IMR-90 (cell line): ENCODE measurements at regions not wholly inside any gene's neighbourhood (a gene's known extent, or its start where the extent isn't known, plus 50 kb on each side); places are given as distances from the start of the nearest gene placed in this dataset.

Source experiments
- ATAC-seq: fragments of 200-7000 bp; cut with Tn5 transposase; 2 replicates; pipeline ENCODE4 v1.9.1; 2020; ENCODE audit warnings: low read depth, mild to moderate bottlenecking, moderate library complexity
- BruUV-seq: library from RNA; stranded (reverse); fragments of 400-500 nt; replicated peaks from 2 replicates; lab custom pipeline; 2021; lab: Mats Ljungman, UMichigan
- CTCF ChIA-PET: fragments of 300-600 bp; formaldehyde crosslinking; extraction: SDS; loops from one replicate; lab custom pipeline; 2021; ENCODE audit warnings: antibody characterized with exemption; lab: Yijun Ruan, JAX
- POLR2A ChIA-PET: fragments of 300-600 bp; sonication (Branson Sonifier 250); formaldehyde crosslinking; loops from one replicate; lab custom pipeline; 2022; ENCODE audit warnings: antibody characterized with exemption; ENCODE audit not compliant: unreplicated experiment; lab: Charles Lee
- DNase-seq: peaks from one replicate; pipeline ENCODE4 v3.0.0; 2013
- H2AFZ ChIP-seq: replicated peaks from 2 replicates; pipeline ENCODE3; 2013; ENCODE audit warnings: low read length, mild to moderate bottlenecking; ENCODE audit not compliant: poor library complexity
- H2AK5ac ChIP-seq: 2 replicates; pipeline ENCODE4 v1.6.1; 2013; ENCODE audit warnings: low read depth, low read length, inconsistent platforms
- H2AK9ac ChIP-seq: replicated peaks from 2 replicates; pipeline ENCODE3; 2013; ENCODE audit warnings: mild to moderate bottlenecking, low read depth, low read length, moderate library complexity; ENCODE audit not compliant: poor library complexity
- H2BK120ac ChIP-seq: 2 replicates; pipeline ENCODE4 v1.6.1; 2013; ENCODE audit warnings: low read depth, low read length, inconsistent platforms
- H2BK15ac ChIP-seq: 3 replicates; pipeline ENCODE4 v1.6.1; 2013; ENCODE audit warnings: low read depth, low read length, inconsistent platforms
- H2BK20ac ChIP-seq: 2 replicates; pipeline ENCODE4 v1.6.1; 2013; ENCODE audit warnings: low read depth, mild to moderate bottlenecking, inconsistent platforms, low read length, moderate library complexity
- H2BK5ac ChIP-seq: 2 replicates; pipeline ENCODE4 v1.6.1; 2013; ENCODE audit warnings: mild to moderate bottlenecking, low read depth, low read length, inconsistent platforms; ENCODE audit not compliant: poor library complexity, severe bottlenecking
- H3K14ac ChIP-seq: replicated peaks from 2 replicates; pipeline ENCODE4 v1.6.1; 2013; ENCODE audit warnings: low read depth, low read length, inconsistent platforms
- H3K18ac ChIP-seq: 2 replicates; pipeline ENCODE4 v1.6.1; 2013; ENCODE audit warnings: low read depth, low read length, control low read depth
- H3K23ac ChIP-seq: 2 replicates; pipeline ENCODE4 v1.6.1; 2013; ENCODE audit warnings: low read depth, low read length, inconsistent platforms
- H3K27ac ChIP-seq: 2 replicates; pipeline ENCODE4 v1.5.1; 2013; ENCODE audit warnings: mild to moderate bottlenecking, control low read depth, low read length; ENCODE audit not compliant: insufficient read depth
- H3K27me3 ChIP-seq: 2 replicates; pipeline ENCODE4 v1.6.1; 2013; ENCODE audit warnings: low read length; ENCODE audit not compliant: control insufficient read depth, insufficient read depth
- H3K36me3 ChIP-seq: 2 replicates; pipeline ENCODE4 v1.6.1; 2013; ENCODE audit warnings: low read length, mixed read lengths; ENCODE audit not compliant: control insufficient read depth, insufficient read depth
- H3K4ac ChIP-seq: 2 replicates; pipeline ENCODE4 v1.6.1; 2013; ENCODE audit warnings: low read depth, low read length, inconsistent platforms
- H3K4me1 ChIP-seq: 2 replicates; pipeline ENCODE4 v1.6.1; 2013; ENCODE audit warnings: low read length, mixed read lengths; ENCODE audit not compliant: control insufficient read depth, insufficient read depth
- H3K4me2 ChIP-seq: 2 replicates; pipeline ENCODE4 v1.6.1; 2013; ENCODE audit warnings: low read depth, mild to moderate bottlenecking, control low read depth, low read length, moderate library complexity
- H3K4me3 ChIP-seq: 2 replicates; pipeline ENCODE4 v1.5.1; 2013; ENCODE audit warnings: low read depth, mild to moderate bottlenecking, control low read depth, low read length, moderate library complexity; ENCODE audit not compliant: insufficient read depth
- H3K56ac ChIP-seq: 2 replicates; pipeline ENCODE4 v1.6.1; 2013; ENCODE audit warnings: low read length, inconsistent platforms; ENCODE audit not compliant: insufficient read depth; ENCODE audit errors: extremely low read depth
- H3K79me1 ChIP-seq, 2 experiments: 2 replicates each; pipeline ENCODE4 v1.6.1; 2013; ENCODE audit warnings: low read length in 2 of 2, inconsistent platforms in 1 of 2, low read depth in 1 of 2
- H3K9ac ChIP-seq: 2 replicates; pipeline ENCODE4 v1.6.1; 2013; ENCODE audit warnings: low read depth, low read length, control low read depth
- H3K9me1 ChIP-seq: 2 replicates; pipeline ENCODE4 v1.6.1; 2013; ENCODE audit warnings: low read length, inconsistent platforms; ENCODE audit not compliant: insufficient read depth
- H3K9me3 ChIP-seq: 2 replicates; pipeline ENCODE4 v1.6.1; 2013; ENCODE audit warnings: low read length; ENCODE audit not compliant: control insufficient read depth, insufficient read depth
- H4K20me1 ChIP-seq: 2 replicates; pipeline ENCODE4 v1.6.1; 2013; ENCODE audit warnings: low read length, inconsistent platforms; ENCODE audit not compliant: insufficient read depth
- H4K5ac ChIP-seq: 2 replicates; pipeline ENCODE4 v1.6.1; 2013; ENCODE audit warnings: mild to moderate bottlenecking, low read depth, low read length, control low read depth
- H4K8ac ChIP-seq, 2 experiments: 2 replicates each; pipeline ENCODE4 v1.6.1; 2013; ENCODE audit warnings: low read depth in 2 of 2, low read length in 2 of 2, control low read depth in 1 of 2, inconsistent platforms in 1 of 2
- H4K91ac ChIP-seq: 2 replicates; pipeline ENCODE4 v1.6.1; 2013; ENCODE audit warnings: low read depth, low read length, inconsistent platforms; ENCODE audit not compliant: insufficient read depth
- NFE2L2 ChIP-seq: fragments of 150-350 bp; IDR thresholded peaks from 2 replicates; pipeline ENCODE4 v1.6.1; 2016; ENCODE audit warnings: low read depth, mild to moderate bottlenecking, low read length
- RAD21 ChIP-seq: IDR thresholded peaks from 2 replicates; pipeline ENCODE4 v1.6.1; 2012; ENCODE audit warnings: low read length, improper control_type of control experiment
- SMC3 ChIP-seq: fragments of 150-350 bp; IDR thresholded peaks from 2 replicates; pipeline ENCODE4 v1.6.1; 2016; ENCODE audit warnings: low read depth, mild to moderate bottlenecking, antibody characterized with exemption, low read length, moderate library complexity
- WGBS, 2 experiments: methylation state at CpG; one replicate each; pipeline versions ENCODE4 v1.1.5 to v1.1.7; 2013; ENCODE audit warnings: missing lambda C conversion rate in 2 of 2; ENCODE audit not compliant: insufficient read length in 1 of 2; ENCODE audit errors: extremely low coverage in 2 of 2; 5-methylcytosine and 5-hydroxymethylcytosine counted together
- dilution Hi-C: fragments of 300-500 bp; cut with HindIII; formaldehyde crosslinking; loops from one replicate; pipeline ENCODE4 v1.14.3; 2018; ENCODE audit warnings: low sequenced_read_pairs; ENCODE audit not compliant: unreplicated experiment
- in situ Hi-C: fragments of 300-500 bp; cut with MboI; formaldehyde crosslinking; loops from 3 replicates; pipeline ENCODE4 v1.14.3; 2019; ENCODE audit warnings: low sequenced_read_pairs, inconsistent platforms, mixed read lengths
- intact Hi-C: fragments of 100-400 bp; cut with micrococcal nuclease; formaldehyde crosslinking; loops from 2 replicates; pipeline ENCODE4 v1.10.0; 2022
- TF ChIP-seq, protein P1 (sequence below): conservative IDR thresholded peaks from 2 replicates; pipeline ENCODE4 v1.5.1; 2012; ENCODE audit warnings: mild to moderate bottlenecking, low read depth, low read length, improper control_type of control experiment

DNA sequence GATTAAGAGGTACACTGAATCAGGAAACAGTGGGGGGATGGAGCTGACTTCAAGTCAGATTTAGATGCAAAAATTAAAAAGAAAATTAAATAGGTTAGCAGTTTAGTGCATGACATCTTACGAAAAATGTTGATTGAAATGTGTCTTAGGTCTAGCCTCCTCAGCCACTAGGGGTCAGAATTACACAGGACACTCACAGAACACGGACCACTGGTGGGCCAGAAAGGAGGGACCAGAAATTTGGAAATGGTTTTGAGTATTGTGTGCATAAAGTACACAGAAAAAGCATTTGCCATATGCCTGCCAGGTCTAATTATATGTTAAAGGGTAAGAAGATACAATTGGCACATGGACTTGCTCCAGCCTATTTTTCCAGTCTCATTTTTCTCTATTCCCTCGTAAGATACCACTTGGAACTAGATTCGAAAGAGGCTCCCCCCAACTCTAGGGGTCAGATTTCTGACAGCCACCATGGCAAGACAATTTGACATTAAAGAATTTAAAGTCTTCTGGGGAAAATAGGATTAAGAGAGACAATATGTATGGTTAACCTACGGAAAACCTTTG lies 550.2 kb upstream of the SETBP1 start:
- Histone ChIP-seq H2AK9ac (no peak overlapping the region), H2BK120ac (no peak overlapping the region), H3K9me3 (no peaks in the 10 kb centered on the region), H3K79me1 (no peaks in the 10 kb centered on the region), H4K20me1 (no peaks in the 10 kb centered on the region), H2AFZ (no peak overlapping the region), H3K36me3 (no peaks in the 10 kb centered on the region), H3K14ac (no peak overlapping the region), H3K56ac (no peak overlapping the region), H4K91ac (no peak overlapping the region), H4K8ac (no peak overlapping the region), H3K9me1 (no peaks in the 10 kb centered on the region), H4K5ac (no peak overlapping the region), H2BK20ac (no peak overlapping the region), H2BK5ac (no peak overlapping the region), H3K4ac (no peak overlapping the region), H2BK15ac (no peak overlapping the region), H3K4me2 (no peak overlapping the region), H3K4me1 (no peaks in the 10 kb centered on the region), H3K9ac (no peak overlapping the region), H3K23ac (no peak overlapping the region), H2AK5ac (no peak overlapping the region), H3K18ac (no peak overlapping the region), H3K27me3 (no peaks in the 10 kb centered on the region), H3K4me3 (no peak overlapping the region), H3K27ac (no peak overlapping the region)
- in situ Hi-C loops = loop anchor here (25.0 kb wide), 1 partner anchor 757 kb away; no protein-coding TSS in a partner anchor
- peak; percentile 3 for DNase-seq
- no TSS peak for BruUV-seq
- intact Hi-C loops = loop anchor here (10.0 kb wide), 1 partner anchor 1254 kb away; no protein-coding TSS in a partner anchor
- ChIA-PET POLR2A (no interaction called here), CTCF (interaction anchor here (0.9 kb wide), 1 partner anchor 10 kb away, joined by 4 read pairs; no protein-coding TSS in a partner anchor)
- TF ChIP-seq, protein P1, sequence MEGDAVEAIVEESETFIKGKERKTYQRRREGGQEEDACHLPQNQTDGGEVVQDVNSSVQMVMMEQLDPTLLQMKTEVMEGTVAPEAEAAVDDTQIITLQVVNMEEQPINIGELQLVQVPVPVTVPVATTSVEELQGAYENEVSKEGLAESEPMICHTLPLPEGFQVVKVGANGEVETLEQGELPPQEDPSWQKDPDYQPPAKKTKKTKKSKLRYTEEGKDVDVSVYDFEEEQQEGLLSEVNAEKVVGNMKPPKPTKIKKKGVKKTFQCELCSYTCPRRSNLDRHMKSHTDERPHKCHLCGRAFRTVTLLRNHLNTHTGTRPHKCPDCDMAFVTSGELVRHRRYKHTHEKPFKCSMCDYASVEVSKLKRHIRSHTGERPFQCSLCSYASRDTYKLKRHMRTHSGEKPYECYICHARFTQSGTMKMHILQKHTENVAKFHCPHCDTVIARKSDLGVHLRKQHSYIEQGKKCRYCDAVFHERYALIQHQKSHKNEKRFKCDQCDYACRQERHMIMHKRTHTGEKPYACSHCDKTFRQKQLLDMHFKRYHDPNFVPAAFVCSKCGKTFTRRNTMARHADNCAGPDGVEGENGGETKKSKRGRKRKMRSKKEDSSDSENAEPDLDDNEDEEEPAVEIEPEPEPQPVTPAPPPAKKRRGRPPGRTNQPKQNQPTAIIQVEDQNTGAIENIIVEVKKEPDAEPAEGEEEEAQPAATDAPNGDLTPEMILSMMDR = peak; percentile 21
- TF ChIP-seq NFE2L2 = no peak
- peak; percentile 39; the same call in 1 of the 2 replicates for TF ChIP-seq RAD21
- 0 out of 2 replicates have a peak, but pooled peaks have one; percentile 4 for TF ChIP-seq SMC3
- dilution Hi-C loops = no loop called here
- no peak for ATAC-seq
- WGBS, 2 experiments = no CpG with 5 or more reads among the region's 5 CpGs
